Ishikawa (cell line): ENCODE measurements at regions not wholly inside any gene's neighbourhood (a gene's known extent, or its start where the extent isn't known, plus 50 kb on each side); places are given as distances from the start of the nearest gene placed in this dataset.

Experiments used
- CEBPB ChIP-seq: IDR thresholded peaks from 2 replicates; pipeline ENCODE4 v1.6.1; 2012
- CREB1 ChIP-seq: IDR thresholded peaks from 2 replicates; pipeline ENCODE4 v1.6.1; 2012; ENCODE audit warnings: low read depth
- EP300 ChIP-seq: IDR thresholded peaks from 2 replicates; pipeline ENCODE4 v1.6.1; 2012; ENCODE audit warnings: borderline replicate concordance
- FOXM1 ChIP-seq: IDR thresholded peaks from 2 replicates; pipeline ENCODE4 v1.6.1; 2012; ENCODE audit warnings: low read depth, borderline replicate concordance
- NFIC ChIP-seq: IDR thresholded peaks from 2 replicates; pipeline ENCODE4 v1.6.1; 2012
- RAD21 ChIP-seq: IDR thresholded peaks from 2 replicates; pipeline ENCODE4 v1.6.1; 2012; ENCODE audit warnings: low read depth
- REST ChIP-seq: IDR thresholded peaks from 2 replicates; pipeline ENCODE4 v1.6.1; 2012; ENCODE audit warnings: low read depth, mild to moderate bottlenecking
- TAF1 ChIP-seq: IDR thresholded peaks from 2 replicates; pipeline ENCODE4 v1.6.1; 2012; ENCODE audit warnings: low read depth, mild to moderate bottlenecking
- TCF12 ChIP-seq: IDR thresholded peaks from 2 replicates; pipeline ENCODE4 v1.6.1; 2012; ENCODE audit warnings: low read depth
- TEAD4 ChIP-seq: IDR thresholded peaks from 2 replicates; pipeline ENCODE4 v1.6.1; 2012
- YY1 ChIP-seq: IDR thresholded peaks from 2 replicates; pipeline ENCODE4 v1.6.1; 2012; ENCODE audit warnings: low read depth
- ZBTB7A ChIP-seq: IDR thresholded peaks from 2 replicates; pipeline ENCODE4 v1.6.1; 2012; ENCODE audit warnings: low read depth
- TF ChIP-seq, protein P1 (sequence below): IDR thresholded peaks from 2 replicates; pipeline ENCODE4 v1.6.1; 2012
- TF ChIP-seq, protein P2 (sequence below): IDR thresholded peaks from 2 replicates; pipeline ENCODE4 v1.6.1; 2012

DNA sequence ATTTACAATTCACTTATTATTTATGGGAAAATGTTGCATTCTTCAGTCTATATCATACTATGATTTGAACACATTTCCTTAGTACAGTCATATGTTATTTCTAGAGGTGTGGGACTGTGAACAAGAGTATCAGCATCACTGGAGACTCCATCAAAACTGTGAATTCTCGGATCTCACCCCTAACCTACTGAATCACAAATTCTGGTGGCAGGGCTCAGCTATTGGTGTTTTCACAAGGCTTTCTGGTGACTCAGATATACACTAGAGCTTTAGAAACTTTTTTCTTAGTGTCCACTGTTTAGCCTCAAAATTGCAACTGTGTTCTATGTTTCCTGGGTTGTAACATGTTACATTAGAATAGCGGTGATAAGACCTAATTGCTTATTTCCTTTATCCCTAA is 352.9 kb upstream of the DDI1 start:
- TF ChIP-seq YY1 (no peak), TAF1 (no peak), EP300 (no peak), ZBTB7A (no peak), CEBPB (no peak), REST (no peak), CREB1 (no peak), FOXM1 (no peak), NFIC (no peak), RAD21 (no peak), TEAD4 (no peak), TCF12 (no peak)
- TF ChIP-seq, protein P1, sequence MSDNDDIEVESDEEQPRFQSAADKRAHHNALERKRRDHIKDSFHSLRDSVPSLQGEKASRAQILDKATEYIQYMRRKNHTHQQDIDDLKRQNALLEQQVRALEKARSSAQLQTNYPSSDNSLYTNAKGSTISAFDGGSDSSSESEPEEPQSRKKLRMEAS = no peak
- TF ChIP-seq, protein P2, sequence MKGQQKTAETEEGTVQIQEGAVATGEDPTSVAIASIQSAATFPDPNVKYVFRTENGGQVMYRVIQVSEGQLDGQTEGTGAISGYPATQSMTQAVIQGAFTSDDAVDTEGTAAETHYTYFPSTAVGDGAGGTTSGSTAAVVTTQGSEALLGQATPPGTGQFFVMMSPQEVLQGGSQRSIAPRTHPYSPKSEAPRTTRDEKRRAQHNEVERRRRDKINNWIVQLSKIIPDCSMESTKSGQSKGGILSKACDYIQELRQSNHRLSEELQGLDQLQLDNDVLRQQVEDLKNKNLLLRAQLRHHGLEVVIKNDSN = no peak
